ENCODE measurements at regions not wholly inside any gene's neighbourhood (a gene's known extent, or its start where the extent isn't known, plus 50 kb on each side); places are given as distances from the start of the nearest gene placed in this dataset.

DNA sequence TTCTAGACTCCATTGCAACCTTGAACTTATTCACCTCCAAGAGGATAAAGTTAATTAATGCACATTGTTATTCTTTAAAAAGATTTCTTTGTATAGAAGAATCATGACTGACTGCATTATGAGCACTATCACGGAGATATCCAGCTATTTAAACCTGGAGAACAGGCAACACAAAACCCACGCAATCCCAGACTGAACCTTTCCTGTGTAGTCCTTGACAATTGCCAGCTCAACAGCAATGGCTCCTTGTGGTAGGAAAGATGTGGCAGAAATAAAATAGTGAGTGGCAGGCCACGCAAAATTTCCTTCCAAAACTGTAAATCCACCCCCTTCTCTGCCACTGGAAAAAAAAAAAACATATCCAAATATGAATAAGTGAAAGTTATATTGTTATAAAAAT is 573.7 kb downstream of the EPHB1 start:
- CTCF ChIA-PET (ENCODE audit: low intra/inter-chr PET ratio): no interaction called here
- Histone ChIP-seq H3K9me3 (replicated peaks; ENCODE audit: control insufficient read depth, insufficient read depth, low read depth, low read length) (no peaks in the 10 kb centered on the region), H3K9ac (ENCODE audit: insufficient read depth in 1 of 2, low read depth in 2 of 2, low read length in 2 of 2) (no peak overlapping the region), H3K4me1 (replicated peaks in 1 of 2; ENCODE audit: control insufficient read depth in 2 of 2, insufficient read depth in 2 of 2, low read length in 2 of 2) (no peaks in the 10 kb centered on the region), H3K27me3 (ENCODE audit: control insufficient read depth in 2 of 2, insufficient read depth in 2 of 2, low read length in 2 of 2) (no peaks in the 10 kb centered on the region), H3K79me2 (ENCODE audit: control insufficient read depth, insufficient read depth, low read length) (no peaks in the 10 kb centered on the region), H3K9me1 (ENCODE audit: control insufficient read depth, insufficient read depth, low read length) (no peaks in the 10 kb centered on the region), H2AFZ (ENCODE audit: low read depth, low read length) (no peak overlapping the region), H3K36me3 (ENCODE audit: control insufficient read depth, insufficient read depth, low read length) (no peaks in the 10 kb centered on the region), H3K27ac (ENCODE audit: extremely low read depth, low read depth, low read length) (no peak overlapping the region), H3K4me3 (no peak overlapping the region), H3K4me2 (ENCODE audit: insufficient read depth, low read length) (no peak overlapping the region), H4K20me1 (replicated peaks; ENCODE audit: control insufficient read depth, insufficient read depth, low read length) (no peaks in the 10 kb centered on the region)
- POLR2A ChIA-PET: no interaction called here
- ATAC-seq: no peak
- no peak for TF ChIP-seq TCF3 (CRISPR knock-in tag; IDR thresholded peaks at IDR 0.05)
- no peak for TF ChIP-seq CBFA2T3 (IDR thresholded peaks at IDR 0.05)
- TF ChIP-seq ZNF12 (CRISPR knock-in tag; IDR thresholded peaks at IDR 0.05): no peak
- TF ChIP-seq NCOR1 (IDR thresholded peaks at IDR 0.05): no peak
- no peak for TF ChIP-seq ZSCAN29 (IDR thresholded peaks at IDR 0.05)
- no peak for TF ChIP-seq MCM2 (IDR thresholded peaks at IDR 0.05; ENCODE audit: low read depth)
- TF ChIP-seq SUPT5H (IDR thresholded peaks at IDR 0.05): no peak
- TF ChIP-seq ZNF324 (CRISPR knock-in tag; IDR thresholded peaks at IDR 0.05): no peak
- no peak for TF ChIP-seq ZNF41 (CRISPR knock-in tag; conservative IDR thresholded peaks at IDR 0.05)
- TF ChIP-seq HLTF (IDR thresholded peaks at IDR 0.05): no peak
- no peak for TF ChIP-seq ZBTB7A (IDR thresholded peaks at IDR 0.05; ENCODE audit: borderline replicate concordance, control insufficient read depth, low read depth, low read length)
- no peak for TF ChIP-seq ZNF830 (CRISPR knock-in tag; IDR thresholded peaks at IDR 0.05)
- TF ChIP-seq SLC30A9 (CRISPR knock-in tag; IDR thresholded peaks at IDR 0.05): no peak
- TF ChIP-seq, protein P1, sequence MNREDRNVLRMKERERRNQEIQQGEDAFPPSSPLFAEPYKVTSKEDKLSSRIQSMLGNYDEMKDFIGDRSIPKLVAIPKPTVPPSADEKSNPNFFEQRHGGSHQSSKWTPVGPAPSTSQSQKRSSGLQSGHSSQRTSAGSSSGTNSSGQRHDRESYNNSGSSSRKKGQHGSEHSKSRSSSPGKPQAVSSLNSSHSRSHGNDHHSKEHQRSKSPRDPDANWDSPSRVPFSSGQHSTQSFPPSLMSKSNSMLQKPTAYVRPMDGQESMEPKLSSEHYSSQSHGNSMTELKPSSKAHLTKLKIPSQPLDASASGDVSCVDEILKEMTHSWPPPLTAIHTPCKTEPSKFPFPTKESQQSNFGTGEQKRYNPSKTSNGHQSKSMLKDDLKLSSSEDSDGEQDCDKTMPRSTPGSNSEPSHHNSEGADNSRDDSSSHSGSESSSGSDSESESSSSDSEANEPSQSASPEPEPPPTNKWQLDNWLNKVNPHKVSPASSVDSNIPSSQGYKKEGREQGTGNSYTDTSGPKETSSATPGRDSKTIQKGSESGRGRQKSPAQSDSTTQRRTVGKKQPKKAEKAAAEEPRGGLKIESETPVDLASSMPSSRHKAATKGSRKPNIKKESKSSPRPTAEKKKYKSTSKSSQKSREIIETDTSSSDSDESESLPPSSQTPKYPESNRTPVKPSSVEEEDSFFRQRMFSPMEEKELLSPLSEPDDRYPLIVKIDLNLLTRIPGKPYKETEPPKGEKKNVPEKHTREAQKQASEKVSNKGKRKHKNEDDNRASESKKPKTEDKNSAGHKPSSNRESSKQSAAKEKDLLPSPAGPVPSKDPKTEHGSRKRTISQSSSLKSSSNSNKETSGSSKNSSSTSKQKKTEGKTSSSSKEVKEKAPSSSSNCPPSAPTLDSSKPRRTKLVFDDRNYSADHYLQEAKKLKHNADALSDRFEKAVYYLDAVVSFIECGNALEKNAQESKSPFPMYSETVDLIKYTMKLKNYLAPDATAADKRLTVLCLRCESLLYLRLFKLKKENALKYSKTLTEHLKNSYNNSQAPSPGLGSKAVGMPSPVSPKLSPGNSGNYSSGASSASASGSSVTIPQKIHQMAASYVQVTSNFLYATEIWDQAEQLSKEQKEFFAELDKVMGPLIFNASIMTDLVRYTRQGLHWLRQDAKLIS (CRISPR knock-in tag; IDR thresholded peaks at IDR 0.05): no peak
- no peak for TF ChIP-seq E2F3 (CRISPR knock-in tag; IDR thresholded peaks at IDR 0.05)
- TF ChIP-seq, protein P2, sequence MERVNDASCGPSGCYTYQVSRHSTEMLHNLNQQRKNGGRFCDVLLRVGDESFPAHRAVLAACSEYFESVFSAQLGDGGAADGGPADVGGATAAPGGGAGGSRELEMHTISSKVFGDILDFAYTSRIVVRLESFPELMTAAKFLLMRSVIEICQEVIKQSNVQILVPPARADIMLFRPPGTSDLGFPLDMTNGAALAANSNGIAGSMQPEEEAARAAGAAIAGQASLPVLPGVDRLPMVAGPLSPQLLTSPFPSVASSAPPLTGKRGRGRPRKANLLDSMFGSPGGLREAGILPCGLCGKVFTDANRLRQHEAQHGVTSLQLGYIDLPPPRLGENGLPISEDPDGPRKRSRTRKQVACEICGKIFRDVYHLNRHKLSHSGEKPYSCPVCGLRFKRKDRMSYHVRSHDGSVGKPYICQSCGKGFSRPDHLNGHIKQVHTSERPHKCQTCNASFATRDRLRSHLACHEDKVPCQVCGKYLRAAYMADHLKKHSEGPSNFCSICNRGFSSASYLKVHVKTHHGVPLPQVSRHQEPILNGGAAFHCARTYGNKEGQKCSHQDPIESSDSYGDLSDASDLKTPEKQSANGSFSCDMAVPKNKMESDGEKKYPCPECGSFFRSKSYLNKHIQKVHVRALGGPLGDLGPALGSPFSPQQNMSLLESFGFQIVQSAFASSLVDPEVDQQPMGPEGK (CRISPR knock-in tag; IDR thresholded peaks at IDR 0.05; ENCODE audit: borderline replicate concordance): no peak
- TF ChIP-seq TBP (optimal IDR thresholded peaks at IDR 0.05; ENCODE audit: low read depth, low read length): no peak
- DNase-seq (ENCODE audit: extremely low read depth in 1 of 4, low spot score in 3 of 4): no peak
- intact Hi-C loops (cut with micrococcal nuclease): no loop called here
- WGBS (ENCODE audit: insufficient coverage, low coverage, missing lambda C conversion rate): 0% methylated on average over 3 of the region's 3 CpGs
- in situ Hi-C loops (cut with MboI): no loop called here
- no peak for FAIRE-seq
- BruUV-seq (replicated peaks): no TSS peak

Data from K562 (cell line).